Medulla oblongata (tissue), 1 donor: ENCODE measurements at regions not wholly inside any gene's neighbourhood (a gene's known extent, or its start where the extent isn't known, plus 50 kb on each side); places are given as distances from the start of the nearest gene placed in this dataset.
"Not testable (repeated sequence)": the region's sequence is repeated elsewhere in the genome, so short reads cannot be mapped to it uniquely, and the experiment has no call there.

Experiments used
- DNase-seq: peaks from one replicate; pipeline ENCODE4 v3.0.0-alpha.2; 2015; ENCODE audit errors: extremely low spot score

- no peak for DNase-seq
Observed at GRCh38 chr6:140204154-140204553, 829.7 kb upstream of the CITED2 start.

DNA sequence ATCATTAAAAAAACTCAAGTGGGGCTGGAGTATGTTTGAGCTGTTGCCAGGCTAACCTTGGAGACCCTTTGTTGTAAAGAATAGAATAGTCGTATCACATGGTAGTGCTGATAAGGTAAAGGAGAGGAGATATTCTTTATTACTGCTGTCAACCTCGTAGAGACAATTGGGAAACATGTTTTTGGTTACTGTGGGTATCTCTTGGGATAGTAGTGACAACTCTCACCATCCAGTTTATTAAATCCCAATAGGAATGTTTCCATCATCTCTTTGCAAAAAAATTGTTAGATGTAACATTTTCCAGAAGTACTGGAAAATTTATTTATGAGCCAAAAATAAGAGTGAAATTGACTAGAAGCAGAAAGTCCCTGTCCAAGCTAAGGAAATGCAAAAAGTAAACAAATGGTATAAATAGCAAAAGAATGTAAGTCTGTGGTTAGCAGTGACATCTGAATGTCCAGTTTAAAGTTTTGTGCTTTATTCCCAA lies 829.3 kb upstream of the CITED2 start:
- DNase-seq = no peak

- no peak for DNase-seq
Observed at GRCh38 chr6:140202964-140203515, 828.6 kb upstream of the CITED2 start.

DNA sequence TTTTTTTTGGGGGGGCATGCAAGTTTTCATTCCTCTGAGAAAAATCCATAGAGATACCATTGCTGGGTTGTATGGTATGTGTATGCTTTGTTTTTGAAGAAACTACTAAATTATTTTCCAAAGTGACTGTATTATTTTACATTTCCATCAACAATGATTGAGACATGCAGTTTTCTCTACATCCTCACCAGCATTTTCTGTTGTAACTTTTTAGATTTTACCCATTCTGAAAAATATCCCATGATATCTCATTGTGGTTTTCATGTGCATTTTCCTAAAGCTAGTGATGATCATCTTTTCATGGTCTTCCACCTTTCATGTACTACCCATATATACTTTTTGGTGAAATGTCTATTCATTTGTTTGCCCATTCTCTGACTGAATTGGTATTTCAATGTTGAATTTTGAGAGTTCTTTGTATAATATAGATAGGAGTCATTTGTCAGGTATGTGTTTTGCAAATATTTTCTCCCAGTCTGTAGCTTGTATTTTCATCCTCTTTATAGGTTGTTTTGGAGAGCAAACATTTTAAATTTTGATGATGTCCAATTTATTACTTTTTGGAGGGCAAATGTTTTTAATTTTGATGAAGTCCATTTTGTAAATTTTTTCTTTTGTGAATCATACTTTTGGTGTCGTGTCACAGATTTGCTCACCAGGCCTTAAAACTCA lies 827.5 kb upstream of the CITED2 start:
- DNase-seq = no peak

DNA sequence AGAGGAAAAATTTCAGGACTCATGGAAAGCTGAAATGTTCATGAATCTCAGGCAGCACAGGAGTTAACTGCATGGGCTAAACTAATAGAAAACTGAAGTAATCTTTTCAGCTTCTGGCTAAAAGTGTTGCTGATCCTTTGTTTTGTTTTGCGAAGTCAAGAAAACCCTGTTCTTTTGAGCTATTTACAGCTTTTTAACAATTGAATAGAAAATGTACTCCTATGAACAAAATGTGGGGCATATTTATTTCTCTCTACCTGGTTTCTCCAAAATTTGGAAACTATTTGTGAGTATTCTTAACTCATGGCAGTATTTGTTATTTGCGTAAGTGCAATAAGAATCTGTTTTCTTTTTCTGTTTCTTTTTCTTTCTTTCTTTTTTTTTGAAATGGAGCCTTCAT lies 818.8 kb upstream of the CITED2 start:
- DNase-seq = no peak

- DNase-seq = no peak
Observed at GRCh38 chr6:140192018-140192417, 817.6 kb upstream of the CITED2 start.

- not testable (repeated sequence) for DNase-seq
Observed at GRCh38 chr6:140189263-140189662, 814.8 kb upstream of the CITED2 start.

- DNase-seq = no peak
Observed at GRCh38 chr6:140185991-140186390, 811.5 kb upstream of the CITED2 start.

DNA sequence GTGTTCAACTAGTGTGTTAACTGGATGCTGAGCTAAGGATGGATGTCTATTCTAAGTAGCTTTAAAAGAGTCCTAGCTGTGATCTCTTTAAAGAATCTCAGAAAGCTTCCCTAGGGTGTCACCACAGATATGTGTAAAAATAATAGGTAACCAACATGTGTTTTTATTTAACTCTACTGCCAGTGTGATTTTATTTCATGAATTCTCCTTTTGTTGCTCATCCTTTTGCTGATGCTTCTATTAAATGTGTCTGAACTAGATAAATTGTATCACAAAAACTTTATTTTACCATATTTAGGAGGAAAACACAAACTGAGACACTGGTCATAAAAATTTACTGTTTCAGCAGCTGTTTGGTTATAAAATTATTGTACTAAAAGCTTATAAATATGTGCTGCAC lies 809.4 kb upstream of the CITED2 start:
- no peak for DNase-seq

GRCh38 chr6:140182821-140183220 lies 808.4 kb upstream of the CITED2 start:
- no peak for DNase-seq

GRCh38 chr6:140181876-140182275 lies 807.4 kb upstream of the CITED2 start:
- DNase-seq = no peak

DNA sequence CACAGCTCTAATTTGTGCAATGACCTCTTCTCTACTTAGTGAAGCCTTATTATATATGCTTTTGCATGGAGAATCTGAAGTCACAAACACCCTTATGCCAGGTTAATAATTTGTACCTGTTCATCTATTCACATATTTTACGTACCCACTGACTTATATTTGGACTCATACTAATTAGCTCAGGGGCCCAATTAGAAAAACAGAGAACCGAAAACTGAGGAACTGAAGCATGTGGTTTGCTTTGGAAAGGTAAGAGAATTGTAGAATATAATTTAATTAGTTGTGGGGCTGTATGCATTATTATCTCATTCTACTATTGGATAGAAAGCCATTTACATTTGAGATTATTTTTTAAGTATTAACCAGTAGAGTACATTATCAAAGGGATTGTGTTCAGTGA lies 805.9 kb upstream of the CITED2 start:
- no peak for DNase-seq

GRCh38 chr6:140178935-140179334 lies 804.5 kb upstream of the CITED2 start:
- no peak for DNase-seq

- no peak for DNase-seq
Observed at GRCh38 chr6:140178520-140178919, 804.1 kb upstream of the CITED2 start.

DNA sequence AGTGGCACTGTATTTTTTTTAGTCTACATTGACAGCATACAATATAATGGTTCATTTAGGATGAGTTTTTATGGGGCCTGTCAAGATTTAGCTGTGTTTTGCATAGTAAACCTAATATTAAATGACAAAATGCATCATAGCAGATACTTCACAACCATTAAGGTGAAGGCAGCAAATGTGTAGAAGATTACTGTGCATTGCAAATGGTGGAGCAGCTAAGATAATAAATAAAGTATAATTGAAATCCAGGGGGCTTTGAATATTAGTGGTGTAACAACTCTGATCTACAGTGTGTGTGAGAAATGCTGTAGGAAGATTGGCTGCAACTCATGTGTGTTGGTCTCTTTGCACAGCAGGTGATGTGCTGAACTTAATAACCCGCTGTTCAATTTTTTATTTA lies 801.9 kb upstream of the CITED2 start:
- DNase-seq = no peak

GRCh38 chr6:140175486-140175885 lies 801.0 kb upstream of the CITED2 start:
- no peak for DNase-seq

DNA sequence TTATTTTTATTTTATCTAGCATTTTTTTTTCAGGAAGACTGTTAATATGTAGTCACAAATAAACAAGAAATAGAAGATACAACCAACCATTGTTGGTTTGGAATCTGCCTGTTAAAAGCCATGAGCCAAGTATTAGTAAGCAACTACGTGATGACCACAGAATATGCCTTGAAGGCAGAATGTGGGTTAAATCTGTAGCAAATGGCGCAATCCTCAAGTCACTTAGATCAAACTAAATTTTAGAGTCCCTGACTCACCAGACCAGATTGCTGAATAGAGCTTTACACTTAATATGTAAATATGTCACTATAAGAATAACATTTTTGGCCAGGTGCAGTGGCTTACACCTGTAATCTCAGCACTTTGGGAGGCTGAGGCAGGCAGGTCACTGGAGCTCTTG lies 800.1 kb upstream of the CITED2 start:
- no peak for DNase-seq

DNA sequence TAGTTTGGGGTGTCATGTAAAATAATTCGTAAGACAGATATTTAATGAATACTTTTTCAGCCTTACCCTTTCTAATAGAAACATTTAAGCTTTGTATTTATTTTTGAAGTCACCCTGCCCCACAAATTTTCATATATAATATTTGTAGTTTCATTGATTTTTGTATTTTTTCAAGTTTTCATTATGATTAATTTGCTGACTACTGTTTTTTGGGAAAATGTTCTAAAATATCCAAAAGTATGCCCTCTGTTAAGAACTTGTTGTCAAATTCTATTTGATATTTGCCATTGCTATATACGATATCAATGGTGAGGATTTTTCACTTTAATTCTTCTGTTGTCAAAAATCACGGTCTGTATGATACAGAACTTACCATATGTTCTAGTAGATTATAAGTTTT lies 793.9 kb upstream of the CITED2 start:
- DNase-seq = no peak

DNA sequence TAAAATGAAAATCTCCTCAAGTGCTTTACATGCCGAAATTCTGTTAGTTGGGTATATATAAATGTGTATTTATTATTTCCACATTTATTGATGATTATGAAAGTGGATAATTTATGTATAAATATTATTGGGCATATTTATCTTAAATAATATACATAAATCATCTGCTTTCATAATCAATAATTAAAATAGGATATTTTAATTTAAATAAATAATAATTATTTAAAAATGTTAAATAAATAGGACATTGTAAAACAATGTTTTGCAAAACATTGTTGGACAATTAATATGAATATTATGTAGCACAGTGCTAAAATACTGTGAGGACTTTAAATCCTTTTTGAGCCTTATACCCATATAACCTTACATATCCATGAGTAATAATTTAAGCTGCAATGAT lies 786.5 kb upstream of the CITED2 start:
- DNase-seq = no peak

DNA sequence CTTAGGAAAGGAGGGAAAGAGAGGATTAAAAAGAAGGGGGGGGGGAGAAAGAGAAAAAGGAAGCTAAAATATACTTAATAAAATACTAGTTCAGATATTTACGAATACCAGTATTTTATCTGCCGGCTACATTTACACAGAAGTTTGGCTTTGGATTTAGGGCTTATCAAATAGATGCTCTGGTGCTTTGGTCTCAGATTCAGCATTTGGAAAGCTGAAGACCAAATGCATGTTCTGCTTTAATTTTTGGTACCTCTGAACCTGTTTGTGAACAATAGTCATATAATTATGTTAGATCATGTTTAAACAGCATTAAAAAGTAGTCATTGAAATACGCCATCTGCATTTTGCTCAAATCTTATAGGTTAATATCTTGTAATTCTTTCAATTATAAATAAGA lies 786.0 kb upstream of the CITED2 start:
- DNase-seq = no peak

GRCh38 chr6:140156131-140156530 lies 781.7 kb upstream of the CITED2 start:
- DNase-seq = no peak

- DNase-seq = no peak
Observed at GRCh38 chr6:140155451-140156126, 781.1 kb upstream of the CITED2 start.

- no peak for DNase-seq
Observed at GRCh38 chr6:140153703-140154102, 779.3 kb upstream of the CITED2 start.
